Hematopoietic multipotent progenitor cell treated with erythropoietin and hydrocortisone succinate and interleukin-3 and kit ligand, for 8 days (in vitro differentiated cells): ENCODE measurements at regions not wholly inside any gene's neighbourhood (a gene's known extent, or its start where the extent isn't known, plus 50 kb on each side); places are given as distances from the start of the nearest gene placed in this dataset.

Experiments used
- DNase-seq: peaks from one replicate; pipeline ENCODE4 v3.0.0-alpha.2; 2015

GRCh38 chr14:83780321-83780720, 1749.6 kb upstream of the FLRT2 start:
- no peak for DNase-seq

DNA sequence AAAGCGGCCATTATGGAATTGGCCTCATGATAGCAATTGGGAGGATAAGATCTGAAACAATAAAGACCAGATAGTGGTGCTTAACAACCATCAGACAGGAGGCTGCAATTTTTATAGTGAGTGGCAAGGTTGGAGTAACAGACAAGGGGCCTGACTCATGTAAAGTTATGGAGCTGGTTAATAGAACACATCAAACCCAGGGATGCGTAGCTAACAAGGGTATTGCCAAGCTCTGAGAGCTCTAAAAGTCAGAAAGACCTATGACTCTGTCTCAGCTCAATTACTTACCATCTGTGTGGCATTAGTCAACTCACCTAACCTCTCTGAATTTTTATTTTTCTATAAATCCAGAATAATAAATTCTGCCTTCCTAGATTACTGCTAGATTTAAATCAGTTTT, 1731.5 kb upstream of the FLRT2 start:
- no peak for DNase-seq

- no peak for DNase-seq
Observed at GRCh38 chr14:83799233-83799632, 1730.7 kb upstream of the FLRT2 start.

- no peak for DNase-seq
Observed at GRCh38 chr14:83814896-83815295, 1715.0 kb upstream of the FLRT2 start.

- DNase-seq = no peak
Observed at GRCh38 chr14:83816761-83817160, 1713.2 kb upstream of the FLRT2 start.

DNA sequence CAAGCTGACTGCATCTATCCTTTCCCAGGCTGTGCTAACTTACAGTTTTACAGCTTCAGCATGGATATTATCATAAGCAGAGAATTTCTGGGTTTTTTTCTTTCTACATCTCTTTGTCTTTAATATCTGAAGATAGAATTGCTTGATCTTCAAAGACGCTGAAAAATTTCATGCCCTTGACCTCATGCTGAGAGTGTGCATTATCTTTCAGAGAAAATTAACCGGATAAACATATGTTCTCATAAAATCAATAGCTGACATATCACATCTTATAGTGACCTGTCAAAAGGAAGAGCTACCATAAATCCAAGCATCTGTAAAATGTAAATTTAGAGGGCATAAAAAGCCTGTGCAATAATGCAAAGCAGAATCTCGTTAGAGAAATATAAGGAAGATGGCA, 1704.1 kb upstream of the FLRT2 start:
- no peak for DNase-seq

- no peak for DNase-seq
Observed at GRCh38 chr14:83826838-83827237, 1703.1 kb upstream of the FLRT2 start.

GRCh38 chr14:83827383-83827782, 1702.6 kb upstream of the FLRT2 start:
- DNase-seq = no peak

DNA sequence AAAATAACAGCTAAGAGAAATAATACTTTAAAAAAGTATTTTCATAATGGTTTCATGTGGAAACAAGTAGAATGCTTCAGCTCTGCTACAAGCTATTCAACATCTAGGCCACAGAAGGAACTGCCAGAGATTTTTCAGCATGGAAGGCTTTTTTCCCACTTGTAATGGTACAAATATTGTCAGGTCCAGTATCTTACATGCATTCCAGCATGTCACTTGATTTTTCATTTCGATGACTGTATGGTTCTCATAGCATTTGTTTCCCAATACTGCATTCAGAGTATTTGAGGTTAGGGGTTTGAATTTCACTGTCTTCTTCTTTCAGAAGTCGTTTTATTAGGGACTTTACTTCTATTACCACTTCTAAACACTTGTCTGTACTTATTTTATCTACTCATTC, 1701.5 kb upstream of the FLRT2 start:
- no peak for DNase-seq

DNA sequence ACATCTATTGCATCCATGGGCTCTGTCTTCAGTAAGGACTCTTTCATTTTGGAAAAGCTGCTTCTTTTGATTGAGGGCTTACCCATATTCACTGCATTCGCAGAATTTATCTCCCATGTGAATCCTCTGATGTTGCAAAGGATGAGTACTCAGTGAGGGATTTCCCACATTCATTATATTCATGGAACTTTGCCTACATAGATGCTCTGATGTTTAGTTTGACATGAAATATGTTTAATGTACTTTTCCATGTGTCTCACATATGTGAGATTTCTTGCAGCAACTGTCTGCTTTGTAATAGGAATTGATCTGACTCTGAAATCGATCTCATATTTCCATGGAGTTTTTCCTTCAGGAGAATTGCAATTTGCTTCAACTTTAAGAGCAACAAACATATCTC, 1699.6 kb upstream of the FLRT2 start:
- no peak for DNase-seq

DNA sequence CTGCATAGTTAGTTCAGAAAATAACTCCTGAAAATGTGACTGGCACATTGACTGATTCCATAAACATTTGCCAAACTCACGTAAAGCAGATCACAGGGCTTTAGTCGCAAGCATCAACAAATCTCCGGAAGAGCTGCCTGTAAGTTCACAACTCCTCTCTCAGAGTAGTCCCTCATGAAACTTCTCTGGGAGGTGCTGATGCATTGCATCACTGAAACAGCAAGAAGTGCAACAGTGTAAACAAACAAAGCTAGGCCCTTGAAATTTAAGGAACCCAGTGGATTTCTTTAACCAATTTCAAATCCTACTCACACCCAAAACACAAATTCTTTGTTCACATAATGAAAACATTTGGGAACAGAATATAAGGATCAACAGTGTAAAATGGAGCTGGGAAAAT, 1691.7 kb upstream of the FLRT2 start:
- no peak for DNase-seq

DNA sequence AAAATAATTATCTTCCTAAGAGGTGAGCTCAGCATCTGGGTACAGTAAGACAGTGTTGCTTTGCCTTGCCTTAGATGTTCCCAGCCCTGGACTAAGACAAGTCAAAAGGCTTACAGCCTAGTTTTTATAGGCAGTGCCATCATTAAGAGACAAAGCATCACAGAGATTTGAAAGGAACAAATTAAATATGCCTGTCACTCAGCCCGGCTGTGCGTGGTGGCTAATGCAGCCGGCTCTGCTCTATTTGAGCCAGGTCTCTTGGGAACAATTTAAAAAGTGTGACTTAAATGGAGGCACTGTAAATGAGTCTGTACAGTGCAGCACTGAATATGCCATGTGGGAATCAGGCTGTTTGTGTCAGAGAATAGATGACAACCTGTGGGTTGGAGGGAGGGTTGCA, 1687.4 kb upstream of the FLRT2 start:
- no peak for DNase-seq

GRCh38 chr14:83847102-83847501, 1682.8 kb upstream of the FLRT2 start:
- no peak for DNase-seq

DNA sequence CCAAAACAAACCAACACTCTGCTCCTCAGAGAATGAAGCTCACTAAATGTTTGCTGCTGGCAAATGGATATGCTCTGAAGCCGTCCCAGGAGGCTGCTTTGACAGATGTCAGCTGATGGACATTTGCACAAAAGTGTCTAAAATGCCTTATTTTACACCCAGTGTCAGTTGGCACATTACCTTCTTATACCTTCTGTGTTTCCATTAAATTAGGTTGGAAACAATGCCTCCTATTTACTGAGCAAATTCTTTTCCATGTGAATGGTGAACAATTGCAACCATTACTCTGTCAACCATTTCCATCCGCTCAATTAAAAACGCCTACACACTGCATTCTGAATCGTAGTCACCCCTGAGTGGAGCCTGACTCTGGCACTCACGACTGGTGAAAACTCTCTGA, 1679.9 kb upstream of the FLRT2 start:
- DNase-seq = no peak

DNA sequence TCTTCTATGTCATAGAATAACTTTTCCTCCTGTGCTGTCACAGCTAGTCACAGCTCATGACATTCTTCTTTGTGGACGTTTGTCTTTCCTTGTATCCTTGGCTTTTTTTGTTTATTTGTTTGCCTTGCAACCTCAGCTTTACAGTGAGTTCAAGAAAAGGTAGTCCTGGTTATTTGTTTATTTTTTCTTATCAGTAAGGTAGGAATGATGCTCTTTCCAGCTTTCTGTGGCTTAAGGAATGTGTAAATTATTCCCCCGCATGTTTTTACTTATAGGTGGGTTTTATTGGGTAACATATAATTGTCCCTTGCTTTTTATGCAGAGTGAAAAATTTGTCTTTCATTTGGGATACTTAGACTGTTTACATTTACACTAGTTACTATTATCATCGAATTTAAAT, 1673.6 kb upstream of the FLRT2 start:
- no peak for DNase-seq

- DNase-seq = no peak
Observed at GRCh38 chr14:83860631-83861155, 1669.3 kb upstream of the FLRT2 start.

DNA sequence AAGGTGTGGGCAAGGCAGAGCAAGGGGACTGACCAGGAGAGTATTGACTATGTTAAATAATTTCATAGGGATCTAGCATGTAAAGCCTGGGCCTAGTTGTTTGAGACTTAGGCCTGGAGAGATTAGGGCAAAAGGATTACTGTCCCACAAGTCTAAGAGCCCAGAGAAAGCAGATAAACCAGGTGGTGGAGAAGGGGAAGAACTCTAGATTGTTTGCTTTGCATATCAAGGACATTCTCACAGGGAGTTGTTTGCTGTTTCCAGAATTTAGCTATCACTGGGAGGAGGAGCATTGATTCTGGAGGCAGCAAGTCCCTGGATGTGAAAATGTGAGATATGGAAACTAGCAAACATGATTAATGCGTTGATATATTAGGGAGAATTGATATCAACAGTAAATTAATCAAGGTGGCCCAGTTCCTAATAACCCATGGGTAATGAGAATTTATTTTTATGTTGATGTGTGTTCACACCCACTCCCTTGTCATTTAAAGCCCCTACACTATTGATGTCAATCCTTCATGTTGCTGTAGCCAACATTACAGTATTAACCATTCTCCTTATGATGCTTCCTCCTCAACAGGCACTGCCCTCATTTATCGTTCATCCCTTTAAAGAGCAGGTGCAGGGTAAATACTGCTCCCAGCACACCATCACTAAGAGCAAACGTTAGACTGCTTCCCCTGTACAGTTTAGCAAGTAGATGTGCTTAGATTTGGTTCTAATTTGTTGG, 1666.7 kb upstream of the FLRT2 start:
- DNase-seq = no peak

DNA sequence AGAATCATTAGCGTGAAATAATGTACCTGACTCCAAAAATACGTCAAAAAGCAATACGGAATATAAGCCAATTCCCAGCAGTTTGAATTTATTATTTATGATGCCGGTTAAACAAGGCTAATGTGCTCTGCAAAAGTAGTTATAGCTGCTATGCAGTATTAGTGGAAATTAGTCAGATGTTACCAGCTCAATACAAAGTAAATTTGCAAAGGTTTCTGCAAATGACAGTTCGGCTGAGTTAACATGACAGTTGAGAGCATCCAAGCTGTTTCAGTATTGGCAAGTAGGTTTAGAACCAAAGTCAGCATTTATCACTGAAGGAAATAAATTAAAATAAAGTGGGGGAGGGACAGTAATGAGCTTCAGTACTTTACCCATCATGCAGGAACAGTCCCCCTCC, 1665.8 kb upstream of the FLRT2 start:
- DNase-seq = no peak

DNA sequence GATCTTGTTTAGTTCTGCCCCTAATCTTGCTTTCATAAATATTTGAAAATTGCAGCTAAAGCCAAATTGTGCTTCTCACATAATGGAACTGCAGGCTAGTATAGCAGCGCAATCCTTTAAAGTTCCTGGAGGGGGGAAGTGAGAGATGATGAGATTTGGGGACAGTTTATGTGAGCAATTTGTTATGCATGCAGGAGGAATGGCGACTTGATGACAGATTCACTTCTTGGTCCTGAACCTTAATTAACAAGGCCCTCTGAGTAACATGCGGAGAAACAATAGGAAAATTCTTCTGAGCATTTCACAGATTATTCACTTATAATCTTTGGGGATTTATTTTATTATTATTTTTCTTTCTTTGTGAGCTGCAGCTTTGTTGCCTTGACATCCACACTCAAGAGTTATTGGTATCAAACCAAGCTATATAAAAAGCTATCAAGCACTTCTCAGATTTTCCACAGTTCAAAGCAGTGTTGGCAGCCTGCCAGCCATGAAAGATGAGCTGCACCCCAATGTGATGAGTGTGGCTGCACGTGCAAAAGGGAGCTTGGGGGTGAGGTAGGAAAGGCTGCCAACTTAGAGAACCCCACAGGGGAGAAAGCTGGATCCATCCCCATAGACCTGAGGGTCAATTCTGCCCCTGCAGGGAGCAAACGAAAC, 1662.2 kb upstream of the FLRT2 start:
- no peak for DNase-seq

DNA sequence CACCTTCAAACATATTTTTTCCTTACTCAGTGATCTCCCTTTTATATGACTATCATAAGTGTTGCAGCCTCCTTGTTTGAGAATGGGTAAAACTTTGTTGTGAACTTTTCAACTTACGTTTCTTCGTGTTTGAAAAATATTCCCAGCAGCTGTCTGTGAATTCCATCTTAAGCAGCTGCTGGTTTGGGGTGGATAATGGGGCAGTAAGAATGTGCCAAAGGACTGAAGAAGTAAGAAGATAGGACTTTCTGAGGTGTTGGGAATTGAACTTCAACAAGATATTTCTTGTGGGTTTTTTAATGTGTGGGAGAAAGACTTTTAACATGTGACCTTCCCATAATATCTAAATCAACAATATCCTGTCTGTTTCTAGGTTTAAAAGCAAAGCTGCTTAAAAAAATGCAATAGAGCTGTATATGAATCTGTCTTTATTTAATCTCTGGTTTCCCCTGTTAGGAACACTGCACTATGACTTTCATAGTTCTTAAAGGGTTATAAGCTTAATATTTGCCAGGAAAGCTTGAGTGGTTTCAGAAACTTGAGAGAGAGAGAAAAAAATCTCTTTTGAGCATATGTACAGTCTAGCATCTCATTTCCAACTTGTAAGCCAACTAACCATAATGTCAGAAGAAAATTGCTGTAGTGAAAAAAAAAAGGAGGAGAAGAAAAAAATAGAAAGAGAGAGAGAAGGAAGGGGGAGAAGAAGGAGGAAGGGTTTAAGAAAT, 1659.2 kb upstream of the FLRT2 start:
- DNase-seq = no peak

DNA sequence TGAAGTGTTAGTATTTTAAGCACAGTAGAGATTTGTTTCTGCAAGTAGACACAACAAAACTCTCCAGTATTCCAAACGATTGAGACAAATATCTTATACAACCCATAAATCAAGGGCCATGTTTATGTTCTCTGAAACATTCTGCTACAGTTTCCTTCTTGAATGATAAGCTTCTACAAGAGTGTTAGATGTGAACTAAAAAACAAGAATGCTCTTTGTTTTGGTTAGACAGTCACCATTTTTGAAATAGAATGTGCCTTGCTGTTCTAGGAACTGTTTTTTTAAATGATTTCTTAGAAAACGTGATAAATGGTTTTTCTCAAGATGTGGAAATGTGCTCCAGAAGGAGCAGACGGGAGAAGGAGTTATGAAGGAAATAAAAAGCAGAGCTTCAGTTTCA, 1656.3 kb upstream of the FLRT2 start:
- no peak for DNase-seq

DNA sequence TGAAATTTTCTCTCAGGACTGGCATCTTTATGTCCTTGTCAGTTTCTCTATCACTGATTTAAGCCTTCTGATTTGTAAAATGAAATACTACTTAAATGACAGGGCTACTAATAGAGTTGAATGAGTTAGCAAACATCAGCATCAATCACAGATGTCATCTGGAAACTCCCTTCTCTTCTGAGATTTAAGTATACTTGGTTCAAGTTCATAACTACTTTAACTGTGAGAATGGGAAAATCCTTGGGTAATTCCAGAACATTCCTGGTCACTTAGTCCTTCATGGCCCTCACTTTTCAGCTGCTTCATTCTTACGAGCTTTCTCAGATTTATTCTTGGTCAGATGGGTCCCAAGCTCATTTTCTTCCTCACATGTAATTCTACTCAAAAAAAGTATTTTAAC, 1655.3 kb upstream of the FLRT2 start:
- DNase-seq = no peak

DNA sequence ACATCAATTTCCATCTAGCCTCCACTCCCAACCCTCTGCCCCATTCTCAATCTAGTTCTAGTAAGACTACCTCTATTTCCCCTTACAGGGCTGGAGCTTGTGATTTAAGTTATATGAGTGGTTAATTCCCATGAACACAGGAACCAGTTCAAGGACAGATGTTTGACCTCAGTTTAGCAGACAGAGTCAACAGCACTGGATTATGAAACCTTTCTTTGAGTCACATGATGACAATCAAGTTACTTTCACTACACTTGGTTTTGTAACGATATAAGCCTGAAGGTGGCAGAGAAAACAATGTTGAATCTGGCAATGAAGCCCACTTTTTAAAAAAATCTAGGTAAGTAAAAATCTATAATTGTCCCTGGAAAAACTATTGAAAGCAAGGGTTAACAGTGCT, 1646.2 kb upstream of the FLRT2 start:
- no peak for DNase-seq

DNA sequence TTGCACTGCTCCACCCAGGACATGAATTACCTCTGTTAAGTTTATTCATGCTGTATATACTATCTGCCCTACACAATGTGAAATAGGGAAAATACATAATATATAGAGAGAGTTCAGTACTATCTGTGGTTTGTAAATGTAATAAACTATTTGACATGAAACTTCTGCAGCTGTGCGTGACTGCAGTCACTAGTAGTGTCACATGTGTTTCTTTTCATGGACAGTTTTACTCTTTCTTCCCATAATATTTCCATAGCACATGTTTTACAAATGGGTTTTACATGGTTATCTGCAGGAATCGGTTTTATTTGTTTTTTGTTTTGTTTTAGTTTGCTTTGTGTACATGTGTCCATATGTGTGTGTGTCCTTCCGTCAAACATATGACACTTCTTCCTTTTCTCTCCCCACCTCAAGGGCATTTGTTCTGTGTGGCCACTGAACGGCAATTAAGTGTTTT, 1644.1 kb upstream of the FLRT2 start:
- no peak for DNase-seq
